ENCODE measurements at regions not wholly inside any gene's neighbourhood (a gene's known extent, or its start where the extent isn't known, plus 50 kb on each side); places are given as distances from the start of the nearest gene placed in this dataset.
"Not testable (repeated sequence)": the region's sequence is repeated elsewhere in the genome, so short reads cannot be mapped to it uniquely, and the experiment has no call there.

DNA sequence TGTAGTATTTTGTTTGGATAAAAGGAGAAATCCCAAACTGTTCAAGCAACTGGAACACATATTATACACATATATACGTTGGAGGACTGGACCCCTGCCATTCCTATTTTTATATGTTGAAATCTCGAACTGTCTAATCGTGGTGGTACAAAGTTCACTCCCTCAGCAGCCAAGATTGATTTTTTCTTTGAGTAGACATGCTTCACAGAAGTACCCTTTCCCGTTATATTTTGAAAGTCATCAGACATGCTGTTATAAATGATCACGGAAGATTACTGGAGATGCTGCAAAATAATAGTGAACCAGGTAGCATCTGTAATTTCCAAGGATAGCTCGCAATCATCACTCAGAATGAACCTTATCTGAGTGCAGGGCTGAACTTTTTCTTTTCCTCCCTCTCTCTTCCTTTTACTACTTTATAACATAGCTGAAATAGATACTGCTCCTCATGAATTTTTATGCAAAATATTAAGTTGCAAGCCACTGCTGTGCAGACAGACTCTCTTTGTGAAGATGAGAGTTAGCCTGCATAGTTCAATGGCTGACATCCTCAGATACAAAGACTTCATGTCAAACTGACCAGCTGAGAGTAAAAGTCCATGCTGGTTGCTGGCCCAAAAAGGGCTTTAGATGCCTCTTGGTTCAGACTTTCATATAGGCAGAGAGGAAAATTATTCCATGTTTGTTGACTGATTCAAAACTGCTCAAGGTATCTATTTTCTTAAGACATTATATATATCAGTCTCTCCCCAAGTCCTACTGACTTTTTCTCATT, 451.9 kb downstream of the TMEM38B start:
- Histone ChIP-seq H3K4me3 (no peak overlapping the region), H3K4me1 (no peaks in the 10 kb centered on the region), H3K27me3 (no peaks in the 10 kb centered on the region), H3K36me3 (no peaks in the 10 kb centered on the region), H3K9ac (no peak overlapping the region), H3K9me3 (replicated peaks in 1 of 11) (peaks cover 0 to 4% (median 0%) of the 10 kb centered on the region in 11 experiments; a peak in 1 of 22 replicates), H4K20me1 (no peaks in the 10 kb centered on the region), H3K4me2 (no peak overlapping the region), H3K27ac (no peak overlapping the region)
- TF ChIP-seq Cebpa-rat (IDR thresholded peaks at IDR 0.05), result no peak

DNA sequence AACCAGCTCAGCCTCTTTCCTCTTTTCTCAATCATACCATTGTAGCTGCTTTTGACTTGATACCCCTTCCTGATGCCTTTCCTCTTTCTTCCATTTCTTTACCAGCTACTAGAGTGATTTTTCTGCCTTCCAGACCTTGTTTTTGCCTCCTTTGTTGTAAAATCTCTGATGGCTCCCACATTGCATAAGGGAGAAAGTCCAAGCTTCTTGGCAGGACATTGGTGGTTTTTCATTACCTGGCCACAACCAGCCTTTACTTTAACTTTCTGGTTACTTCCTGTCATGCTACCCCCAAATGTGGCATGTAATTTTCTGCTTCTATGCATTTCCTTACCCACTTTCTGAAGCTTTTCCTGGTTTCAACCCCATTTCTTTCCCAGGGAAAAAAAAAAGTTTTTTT, 452.5 kb downstream of the TMEM38B start:
- Histone ChIP-seq H3K36me3 (no peaks in the 10 kb centered on the region), H3K9ac (no peak overlapping the region), H3K4me1 (no peaks in the 10 kb centered on the region), H3K4me2 (no peak overlapping the region), H3K4me3 (no peak overlapping the region), H3K27ac (no peak overlapping the region), H3K9me3 (replicated peaks in 1 of 11) (peaks cover 0 to 4% (median 0%) of the 10 kb centered on the region in 11 experiments; a peak in 1 of 22 replicates), H4K20me1 (no peaks in the 10 kb centered on the region), H3K27me3 (no peaks in the 10 kb centered on the region)
- TF ChIP-seq Cebpa-rat (IDR thresholded peaks at IDR 0.05), result no peak

DNA sequence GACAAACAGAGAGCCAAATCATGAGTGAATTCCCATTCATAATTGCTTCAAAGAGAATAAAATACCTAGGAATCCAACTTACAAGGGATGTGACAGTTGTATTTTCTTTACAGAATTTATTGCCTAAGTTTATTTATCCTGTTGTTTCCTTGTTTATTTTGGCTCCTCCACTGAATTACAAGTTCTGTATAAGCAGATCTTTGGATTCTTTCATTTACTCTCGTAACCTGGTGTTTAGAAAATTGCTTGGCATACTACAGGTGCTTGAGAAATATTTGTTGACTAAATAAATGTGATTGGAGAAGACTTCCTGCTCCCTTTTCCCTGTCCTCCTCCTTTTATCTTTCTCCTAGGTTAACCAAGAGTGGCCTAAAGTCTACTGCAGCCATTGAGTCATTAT, 455.6 kb downstream of the TMEM38B start:
- Histone ChIP-seq H3K27me3 (no peaks in the 10 kb centered on the region), H4K20me1 (no peaks in the 10 kb centered on the region), H3K27ac (no peak overlapping the region), H3K4me1 (peaks cover 0 to 6% (median 5%) of the 10 kb centered on the region in 10 experiments; a peak in 8 of 20 replicates), H3K4me2 (no peak overlapping the region), H3K9ac (no peak overlapping the region), H3K36me3 (no peaks in the 10 kb centered on the region), H3K4me3 (no peak overlapping the region), H3K9me3 (replicated peaks in 1 of 11) (peaks cover 0 to 4% (median 0%) of the 10 kb centered on the region in 11 experiments; a peak in 1 of 22 replicates)
- TF ChIP-seq Cebpa-rat (IDR thresholded peaks at IDR 0.05), result no peak

DNA sequence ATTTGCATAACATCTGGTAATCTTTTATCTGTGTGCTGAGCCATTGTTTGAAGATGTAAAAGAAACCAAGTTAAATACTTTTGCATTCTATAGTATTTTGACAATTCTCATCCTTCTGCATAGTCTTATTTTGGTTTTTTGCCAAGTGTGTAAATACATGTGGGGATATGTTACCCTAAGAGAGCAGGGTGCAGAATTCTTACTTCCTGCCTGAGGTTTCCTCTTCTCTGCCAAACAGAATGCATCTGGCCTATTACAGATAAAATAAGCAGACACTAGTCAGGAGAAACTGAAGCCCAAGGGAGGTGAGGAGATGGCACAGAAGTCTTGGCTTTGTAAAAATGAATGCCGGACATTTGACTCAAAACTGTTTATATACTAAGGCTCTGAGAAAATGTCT, 462.1 kb downstream of the TMEM38B start:
- no peak overlapping the region; a peak in 1 of 20 replicates for H3K4me3 ChIP-seq
- peaks cover 20 to 48% (median 35%) of the 10 kb centered on the region in 10 experiments for H3K4me1 ChIP-seq
- H3K4me2 ChIP-seq, result peak overlapping the region; percentile 15 to 85 (median 68); a peak in 20 of 22 replicates
- no peak overlapping the region for H3K9ac ChIP-seq
- H3K9me3 ChIP-seq (replicated peaks in 1 of 11), result peaks cover 0 to 18% (median 7%) of the 10 kb centered on the region in 11 experiments; a peak in 4 of 22 replicates
- H3K27me3 ChIP-seq, result no peaks in the 10 kb centered on the region
- H3K27ac ChIP-seq, result peak overlapping the region in 4 of 11 experiments; percentile 23 to 48 (median 46); a peak in 7 of 22 replicates
- no peaks in the 10 kb centered on the region for H4K20me1 ChIP-seq
- no peak for TF ChIP-seq Cebpa-rat (IDR thresholded peaks at IDR 0.05)
- H3K36me3 ChIP-seq, result no peaks in the 10 kb centered on the region

DNA sequence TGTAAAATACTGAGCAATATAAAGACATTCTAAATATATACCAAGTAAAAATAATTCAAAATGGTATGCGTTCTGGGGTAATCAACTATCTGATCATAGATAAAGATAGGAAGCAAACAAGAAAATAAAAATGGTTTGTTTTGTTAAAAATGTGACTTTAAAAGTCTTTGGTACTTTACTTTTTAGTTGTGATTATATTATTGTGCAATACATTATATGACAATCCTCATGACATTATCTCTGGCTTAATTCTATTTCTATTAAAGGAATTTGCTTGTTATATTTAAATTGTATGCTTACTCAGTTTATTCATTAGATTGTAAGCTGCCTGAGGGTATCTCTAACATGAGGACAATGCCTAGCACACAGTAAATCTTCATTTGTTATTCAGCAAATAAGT, 477.9 kb downstream of the TMEM38B start:
- Histone ChIP-seq H3K9ac (no peak overlapping the region), H3K9me3 (replicated peaks in 1 of 11) (0 out of 22 replicates have a peak, but pooled peaks cover 0 to 5% (median 0%) of the 10 kb centered on the region in 11 experiments)
- TF ChIP-seq Cebpa-rat (IDR thresholded peaks at IDR 0.05), result no peak

DNA sequence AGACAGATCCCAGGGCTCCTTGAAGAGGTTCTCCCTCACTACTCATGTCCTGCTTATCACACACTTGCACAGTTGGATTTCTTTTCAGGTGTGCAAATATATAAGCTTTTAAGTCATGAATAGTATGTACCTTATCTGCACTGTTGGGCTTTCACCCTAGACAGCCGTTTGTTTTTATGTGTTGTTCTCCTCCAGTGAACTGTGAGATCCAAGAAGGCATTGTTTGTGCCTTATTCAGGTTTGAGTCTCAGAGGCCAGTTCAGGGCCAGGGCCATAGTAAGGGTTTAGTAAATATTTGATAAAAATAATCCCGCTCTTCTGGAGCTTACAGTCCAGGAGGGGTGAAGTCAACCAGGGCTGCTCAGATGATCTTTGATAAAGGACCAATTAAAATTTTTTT, 480.0 kb downstream of the TMEM38B start:
- Histone ChIP-seq H3K9ac (no peak overlapping the region), H3K4me2 (no peak overlapping the region), H3K36me3 (no peaks in the 10 kb centered on the region), H3K27me3 (no peaks in the 10 kb centered on the region), H3K9me3 (replicated peaks in 1 of 11) (0 out of 22 replicates have a peak, but pooled peaks cover 0 to 5% (median 0%) of the 10 kb centered on the region in 11 experiments), H3K4me3 (no peak overlapping the region), H3K27ac (no peak overlapping the region), H3K4me1 (no peaks in the 10 kb centered on the region), H4K20me1 (no peaks in the 10 kb centered on the region)
- TF ChIP-seq Cebpa-rat (IDR thresholded peaks at IDR 0.05), result no peak

More for the DNA sequence above, 477.9 kb downstream of the TMEM38B start:
- no peak overlapping the region for H3K4me3 ChIP-seq
- no peak overlapping the region for H3K4me2 ChIP-seq
- no peak overlapping the region for H3K27ac ChIP-seq
- H3K4me1 ChIP-seq, result no peaks in the 10 kb centered on the region
- H3K36me3 ChIP-seq, result no peaks in the 10 kb centered on the region
- H4K20me1 ChIP-seq, result no peaks in the 10 kb centered on the region
- H3K27me3 ChIP-seq, result no peaks in the 10 kb centered on the region

DNA sequence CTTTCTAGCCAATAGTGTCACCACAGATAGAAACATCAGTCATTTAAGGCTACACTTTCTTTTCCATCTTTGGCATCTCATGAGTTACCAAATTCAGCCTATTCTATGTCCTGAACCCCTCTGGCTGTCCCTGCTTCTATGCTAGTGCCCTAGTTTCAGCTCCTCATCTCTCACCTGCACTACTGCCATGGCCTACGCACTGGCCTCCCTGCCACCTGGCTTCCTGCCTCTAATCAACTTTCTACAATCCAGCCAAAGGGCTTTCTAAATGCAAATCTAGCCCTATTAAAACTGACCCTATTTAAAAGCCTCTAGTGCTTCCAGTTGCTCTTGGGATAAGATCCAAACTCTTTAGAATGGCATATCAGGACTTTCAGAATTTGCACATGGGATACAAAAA, 482.9 kb downstream of the TMEM38B start:
- no peaks in the 10 kb centered on the region for H3K4me1 ChIP-seq
- no peaks in the 10 kb centered on the region for H3K9me3 ChIP-seq (replicated peaks in 1 of 11)
- H3K27me3 ChIP-seq, result no peaks in the 10 kb centered on the region
- no peak overlapping the region for H3K27ac ChIP-seq
- H3K4me3 ChIP-seq, result no peak overlapping the region
- TF ChIP-seq Cebpa-rat (IDR thresholded peaks at IDR 0.05), result no peak
- H3K36me3 ChIP-seq, result no peaks in the 10 kb centered on the region
- H3K9ac ChIP-seq, result no peak overlapping the region
- H4K20me1 ChIP-seq, result no peaks in the 10 kb centered on the region
- no peak overlapping the region for H3K4me2 ChIP-seq

DNA sequence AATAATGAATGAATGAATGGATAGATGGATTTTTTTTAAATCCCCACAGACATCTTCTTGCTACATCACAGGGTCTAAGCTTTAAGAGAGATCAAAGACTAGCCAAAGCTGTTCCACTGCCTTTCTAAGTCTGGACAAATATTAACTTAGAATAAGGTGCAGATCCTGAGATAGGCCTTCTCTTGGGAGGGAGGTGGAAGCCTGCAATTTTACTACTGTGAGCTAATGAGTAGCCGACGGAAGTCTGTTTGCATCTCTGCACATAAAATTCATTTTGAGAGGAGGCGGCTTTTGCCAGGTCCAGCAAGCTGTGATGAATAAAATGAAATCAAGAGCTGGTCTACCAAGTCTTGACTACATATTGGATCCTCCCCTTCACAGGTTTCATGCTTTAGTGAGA, 484.9 kb downstream of the TMEM38B start:
- H3K9me3 ChIP-seq (replicated peaks in 1 of 11), result no peaks in the 10 kb centered on the region
- no peak overlapping the region for H3K4me2 ChIP-seq
- no peaks in the 10 kb centered on the region for H3K27me3 ChIP-seq
- no peaks in the 10 kb centered on the region for H4K20me1 ChIP-seq
- no peak for TF ChIP-seq Cebpa-rat (IDR thresholded peaks at IDR 0.05)
- H3K36me3 ChIP-seq, result no peaks in the 10 kb centered on the region
- no peak overlapping the region for H3K27ac ChIP-seq
- H3K4me3 ChIP-seq, result no peak overlapping the region
- H3K4me1 ChIP-seq, result no peaks in the 10 kb centered on the region
- no peak overlapping the region for H3K9ac ChIP-seq

DNA sequence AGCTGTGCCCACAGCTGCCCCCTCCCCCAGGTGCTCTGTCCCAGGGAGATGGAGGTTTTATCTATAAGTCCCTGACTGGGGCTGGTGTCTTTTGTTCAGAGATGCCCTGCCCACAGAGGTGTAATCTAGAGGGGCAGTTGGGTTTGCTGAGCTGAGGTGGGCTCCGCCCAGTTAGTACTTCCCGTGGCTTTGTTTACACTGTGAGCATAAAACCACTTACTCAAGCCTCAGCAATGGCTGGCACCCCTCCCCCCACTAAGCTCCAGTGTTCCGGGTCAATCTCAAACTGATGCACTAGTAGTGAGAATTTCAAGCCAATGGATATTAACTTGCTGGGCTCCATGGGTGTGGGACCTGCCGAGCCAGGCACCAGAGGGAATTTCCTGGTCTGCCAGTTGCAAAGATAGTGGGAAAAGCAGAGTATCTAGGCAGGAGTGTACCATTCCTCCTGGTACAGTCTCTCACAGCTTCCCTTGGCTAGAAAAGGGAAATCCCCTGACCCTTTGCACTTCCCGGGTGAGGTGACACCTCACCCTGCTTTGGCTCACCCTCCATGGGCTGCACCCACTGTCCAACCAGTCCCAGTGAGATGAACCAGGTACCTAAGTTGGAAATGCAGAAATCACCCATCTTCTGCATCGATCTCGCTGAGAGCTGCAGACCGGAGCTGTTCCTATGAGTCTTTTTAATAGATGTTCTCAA, 509.6 kb downstream of the TMEM38B start:
- H3K4me1 ChIP-seq, H3K9ac ChIP-seq, H3K4me3 ChIP-seq, H4K20me1 ChIP-seq, H3K36me3 ChIP-seq, H3K27me3 ChIP-seq, H3K27ac ChIP-seq, H3K4me2 ChIP-seq: not testable (repeated sequence)
- H3K9me3 ChIP-seq (replicated peaks in 1 of 11), result peaks cover 17 to 32% (median 26%) of the 10 kb centered on the region in 11 experiments; a peak in 21 of 22 replicates

Measured in BLaER1 treated with 17β-estradiol and CSF1 and Interleukin-3, amounts not matched to agents 10 nM and 100 nM (cell line).